NCI-H1105 (cell line): ENCODE measurements at regions not wholly inside any gene's neighbourhood (a gene's known extent, or its start where the extent isn't known, plus 50 kb on each side); places are given as distances from the start of the nearest gene placed in this dataset.

Source experiments
- DNase-seq: peaks from one replicate; lab custom pipeline; 2025; lab: John Stamatoyannopoulos, UW

DNA sequence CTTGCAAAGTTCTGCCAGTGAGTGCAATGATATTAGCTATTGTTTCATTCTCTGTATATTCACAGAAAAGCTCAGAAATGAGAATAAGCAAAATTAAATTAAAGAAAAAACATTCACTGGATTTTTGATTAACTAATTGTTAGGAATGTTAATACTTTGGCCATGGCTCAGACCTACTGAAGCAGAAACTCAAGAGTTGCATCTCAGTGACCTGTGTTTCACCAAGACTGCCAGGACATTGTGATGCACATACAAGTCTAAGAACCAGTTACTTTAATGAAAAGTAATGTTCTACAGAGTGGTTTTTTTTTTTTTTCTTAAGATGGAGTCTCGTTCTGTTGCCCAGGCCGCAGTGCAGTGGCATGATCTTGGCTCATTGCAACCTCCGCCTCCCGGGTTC, 464.9 kb upstream of the NMUR2 start:
- DNase-seq = no peak

- no peak for DNase-seq
Measured at GRCh38 chr5:152882621-152883020, 477.5 kb upstream of the NMUR2 start.

DNA sequence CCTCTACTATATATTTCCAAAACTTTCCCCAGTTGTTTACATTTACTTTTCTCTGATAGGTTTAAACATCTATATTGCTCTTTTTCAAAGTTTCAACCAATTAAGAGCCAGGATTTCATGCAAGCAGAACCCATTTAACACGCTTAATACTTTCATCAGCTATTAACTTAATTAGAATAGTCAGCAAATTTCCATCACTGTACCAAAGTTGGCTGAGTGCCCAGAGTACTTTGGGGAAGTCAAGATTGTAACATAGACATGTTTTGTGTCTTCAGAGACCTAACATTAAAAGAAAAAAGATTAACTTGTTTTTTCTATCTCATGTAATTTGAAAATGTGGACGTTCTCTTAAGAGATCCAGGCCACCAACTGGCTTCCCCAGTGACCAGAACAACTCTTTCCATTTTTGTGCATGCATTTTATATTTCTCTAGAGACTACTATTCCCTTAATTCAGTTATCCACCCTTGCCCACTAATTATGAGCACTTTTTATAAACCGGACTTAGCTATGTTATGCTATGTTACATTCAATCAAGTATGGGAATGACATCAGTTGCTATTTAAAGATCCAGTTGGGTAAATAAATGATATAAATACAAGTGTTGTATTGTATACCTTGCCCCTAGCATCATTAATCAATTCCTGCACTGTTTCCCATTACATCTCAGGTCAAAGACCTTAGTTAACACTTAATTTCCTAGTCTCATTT, 478.1 kb upstream of the NMUR2 start:
- DNase-seq = peak; percentile 67

DNA sequence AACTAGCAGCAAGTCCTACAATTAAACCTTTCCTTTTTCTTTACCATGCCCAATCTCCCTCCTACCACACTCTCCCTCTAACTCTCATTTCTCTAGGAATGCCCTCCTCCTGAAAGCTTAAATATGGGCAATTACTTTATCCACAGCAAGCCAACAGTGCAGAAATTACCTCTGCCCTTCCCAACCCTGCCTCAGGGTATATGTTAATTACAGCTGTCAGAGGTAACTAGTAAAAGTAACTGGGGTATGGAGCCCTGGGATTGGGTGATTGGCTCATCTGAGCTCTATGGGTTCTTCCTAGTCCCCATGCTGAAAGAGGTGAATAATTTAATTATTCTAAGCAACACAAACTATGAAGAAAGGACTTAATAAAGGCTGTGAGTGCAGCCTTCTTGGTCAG, 478.9 kb upstream of the NMUR2 start:
- peak; percentile 18 for DNase-seq

DNA sequence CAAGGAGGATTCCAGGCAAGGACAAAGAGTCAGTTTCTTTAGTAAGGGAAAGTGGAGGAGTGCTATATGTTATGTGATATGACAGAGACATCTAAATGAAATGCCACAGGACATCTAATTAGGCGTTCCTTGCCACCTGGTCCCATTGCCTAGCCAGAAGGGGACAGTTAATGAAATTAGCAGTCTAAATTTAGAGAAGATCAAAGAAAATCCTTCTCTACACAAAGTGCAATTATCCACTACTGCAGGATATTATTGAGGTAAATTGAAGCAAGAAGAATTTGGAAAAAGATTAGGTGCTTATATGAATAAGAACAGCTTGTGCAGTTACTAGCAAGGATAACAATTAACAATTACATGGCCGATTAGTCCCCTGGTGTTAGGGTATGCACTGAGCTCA, 495.3 kb upstream of the NMUR2 start:
- DNase-seq = no peak

DNA sequence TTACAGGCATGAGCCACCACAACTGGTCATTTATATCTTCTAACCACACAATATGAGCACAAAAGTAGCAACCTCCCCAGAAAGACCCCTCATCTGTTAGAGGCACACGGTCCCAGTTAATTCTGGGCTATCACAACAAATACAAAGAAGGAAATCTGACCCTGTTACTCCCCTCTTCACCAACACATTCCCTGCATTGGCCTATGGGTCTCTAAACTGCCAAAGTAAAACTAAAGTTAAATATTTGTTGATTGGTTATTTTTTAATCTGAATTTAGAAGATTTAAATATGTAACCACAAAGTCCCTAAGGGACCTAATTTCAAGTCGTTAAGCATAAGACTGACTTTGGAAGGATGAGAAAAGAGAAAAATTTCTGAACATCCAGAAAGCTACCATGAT, 496.7 kb upstream of the NMUR2 start:
- no peak for DNase-seq

- DNase-seq = no peak
Measured at GRCh38 chr5:152905286-152905685, 500.2 kb upstream of the NMUR2 start.

GRCh38 chr5:152907488-152908245, 502.6 kb upstream of the NMUR2 start:
- no peak for DNase-seq

DNA sequence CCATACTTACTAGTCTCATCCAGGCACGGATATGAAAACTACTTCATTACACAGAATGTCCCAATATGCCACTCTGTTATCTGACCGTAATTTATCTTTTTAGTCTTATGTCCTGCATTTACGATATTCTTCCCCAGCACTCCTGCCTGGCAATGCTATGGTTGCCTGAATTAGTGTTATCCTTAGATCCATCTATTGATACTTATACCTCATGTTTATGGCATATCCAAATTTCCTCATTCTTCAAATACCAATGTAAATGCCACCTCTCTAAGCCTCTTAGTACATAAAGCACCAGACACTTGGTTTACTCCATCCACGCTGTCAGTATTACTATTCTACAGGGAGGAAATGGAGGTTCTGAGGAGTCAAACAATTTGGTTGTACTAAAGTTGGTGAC, 507.8 kb upstream of the NMUR2 start:
- DNase-seq = no peak

DNA sequence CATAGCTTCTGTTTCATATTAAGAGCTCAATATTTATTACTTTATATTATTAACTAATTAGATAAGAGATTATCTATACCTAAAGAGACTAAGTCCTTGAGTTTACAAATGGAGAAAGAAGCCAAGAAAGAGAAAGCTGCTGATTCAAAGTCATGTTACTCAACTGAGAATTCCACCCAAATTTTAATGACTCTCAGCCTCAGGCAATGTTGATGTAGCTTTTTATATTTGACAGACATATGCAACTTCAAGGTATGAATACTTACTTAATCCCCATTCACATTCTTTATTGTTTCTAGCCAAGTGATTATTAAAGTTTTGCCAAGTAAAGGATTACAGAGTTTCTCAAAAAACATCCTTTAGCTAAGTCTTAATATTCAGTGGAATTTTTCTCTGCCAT, 527.5 kb upstream of the NMUR2 start:
- no peak for DNase-seq

DNA sequence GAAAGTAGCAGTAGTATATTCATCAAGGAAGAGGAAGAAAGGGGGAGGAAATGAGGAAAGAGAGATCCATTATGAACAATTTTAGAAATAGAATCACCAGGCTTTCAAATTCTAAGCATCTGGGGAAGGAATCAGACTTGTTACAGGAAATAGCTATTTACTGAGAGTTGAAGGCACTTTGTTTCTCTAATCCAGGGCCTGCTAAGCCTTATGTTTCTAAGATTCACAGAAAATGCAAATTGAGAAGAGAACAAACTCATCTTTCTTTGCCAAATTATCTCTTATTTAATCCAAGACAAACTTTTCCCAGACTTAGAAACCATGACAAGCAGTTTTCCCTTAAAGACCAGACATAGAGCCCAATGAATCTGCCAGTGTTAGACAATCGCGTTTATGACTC, 528.0 kb upstream of the NMUR2 start:
- DNase-seq = no peak

DNA sequence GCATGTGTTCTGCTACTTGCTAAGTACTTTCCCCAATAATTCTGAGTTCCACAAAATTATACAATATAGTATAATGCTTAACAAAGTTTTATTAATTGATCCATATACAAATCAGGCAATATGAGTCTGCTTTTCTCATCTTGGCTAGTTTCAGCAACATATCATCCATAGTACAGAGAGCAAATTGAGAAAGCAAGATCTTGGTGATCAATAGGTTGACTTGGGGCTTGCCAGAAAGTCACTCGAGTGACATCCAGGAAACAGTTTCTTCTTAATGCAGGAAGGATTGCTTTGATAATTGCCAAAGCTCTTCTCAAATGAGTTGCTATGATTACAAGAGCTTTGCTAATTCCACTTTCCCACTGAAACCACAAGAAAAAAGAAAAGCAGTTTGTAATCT, 533.6 kb upstream of the NMUR2 start:
- no peak for DNase-seq

DNA sequence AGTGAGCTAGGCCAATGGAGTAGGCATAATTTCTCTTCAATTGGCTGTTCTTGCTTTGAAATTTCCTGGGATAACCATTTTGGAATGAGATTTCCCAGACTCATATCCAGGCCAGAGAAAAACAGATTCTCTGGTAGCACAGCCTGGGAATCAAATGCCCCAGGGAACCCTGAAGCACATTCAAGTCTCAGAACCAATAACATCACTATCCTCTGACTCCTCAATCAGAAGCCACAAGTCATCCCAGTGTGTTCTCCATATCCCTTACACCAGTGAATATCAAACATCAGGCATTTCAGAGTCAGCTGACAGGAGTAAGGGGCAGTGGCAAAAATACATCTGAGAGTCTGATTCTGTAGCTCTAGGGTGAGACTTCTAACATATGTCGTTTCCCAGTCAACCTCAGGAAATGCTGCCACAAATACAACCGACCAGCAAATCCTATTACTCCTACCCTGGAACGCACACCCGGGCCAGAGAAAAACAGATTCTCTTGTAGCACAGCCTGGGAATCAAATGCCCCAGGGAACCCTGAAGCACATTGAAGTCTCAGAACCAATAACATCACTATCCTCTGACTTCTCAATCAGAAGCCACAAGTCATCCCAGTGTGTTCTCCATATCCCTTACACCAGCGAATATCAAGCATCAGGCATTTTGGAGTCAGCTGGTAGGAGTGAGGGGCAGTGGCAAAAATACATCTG, 537.7 kb upstream of the NMUR2 start:
- no peak for DNase-seq

DNA sequence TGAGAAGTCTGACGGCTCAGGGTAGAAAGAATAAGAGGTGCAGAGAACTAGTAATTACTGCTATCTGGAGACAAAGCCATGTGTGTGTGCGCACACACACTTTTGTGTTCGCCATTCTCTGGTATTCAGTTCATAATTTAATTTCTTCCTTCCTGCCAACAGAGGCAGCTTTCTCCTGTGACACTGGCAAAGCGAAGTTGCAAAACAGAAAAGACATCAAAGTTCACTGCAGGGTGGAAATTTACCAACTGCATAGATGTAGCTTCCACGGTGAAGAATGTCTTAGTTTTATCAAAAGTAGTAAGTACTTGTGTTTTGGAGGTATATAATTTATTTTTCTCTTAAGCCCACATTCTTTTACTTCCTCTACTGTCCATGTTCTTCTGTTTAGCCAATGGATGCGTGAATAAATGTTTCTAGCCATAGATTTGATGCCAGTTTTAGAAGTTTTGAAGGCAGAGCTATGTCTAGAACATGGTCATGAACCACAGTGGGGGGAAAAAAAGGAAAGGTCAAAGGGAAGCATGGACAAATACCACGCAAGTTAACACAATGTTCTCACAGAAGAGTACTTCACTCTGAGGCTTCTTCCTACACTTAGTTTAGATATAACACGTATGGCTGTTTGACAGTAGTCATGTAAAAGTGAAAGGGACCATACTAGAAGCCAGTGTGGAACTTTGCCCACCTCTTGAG, 536.5 kb upstream of the GRIA1 start:
- DNase-seq = no peak

- no peak for DNase-seq
Measured at GRCh38 chr5:152956943-152957613, 533.4 kb upstream of the GRIA1 start.

GRCh38 chr5:152978141-152978835, 512.2 kb upstream of the GRIA1 start:
- no peak for DNase-seq

GRCh38 chr5:152987131-152987530, 503.3 kb upstream of the GRIA1 start:
- DNase-seq = no peak

GRCh38 chr5:152990217-152990616, 500.3 kb upstream of the GRIA1 start:
- DNase-seq = no peak

DNA sequence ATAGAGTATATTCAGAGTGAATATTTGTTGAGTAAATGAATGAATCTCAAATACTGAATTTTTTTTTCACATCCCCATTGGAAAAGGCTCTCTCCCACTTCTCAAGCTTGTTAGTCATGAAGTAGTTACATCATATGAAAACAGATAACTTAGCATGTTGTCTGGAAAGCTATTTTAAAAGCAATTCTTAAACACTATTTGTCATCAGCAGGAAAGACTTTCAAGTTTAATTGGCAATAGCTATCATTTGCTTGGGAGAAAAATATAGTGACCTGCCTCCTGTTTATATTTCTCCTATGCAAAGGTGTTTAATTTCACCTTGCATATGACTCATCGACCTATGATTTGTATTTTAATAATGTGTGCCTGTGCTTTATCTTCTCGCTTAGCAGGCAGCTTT, 499.8 kb upstream of the GRIA1 start:
- no peak for DNase-seq

- DNase-seq = no peak
Measured at GRCh38 chr5:152994033-152994680, 496.3 kb upstream of the GRIA1 start.

DNA sequence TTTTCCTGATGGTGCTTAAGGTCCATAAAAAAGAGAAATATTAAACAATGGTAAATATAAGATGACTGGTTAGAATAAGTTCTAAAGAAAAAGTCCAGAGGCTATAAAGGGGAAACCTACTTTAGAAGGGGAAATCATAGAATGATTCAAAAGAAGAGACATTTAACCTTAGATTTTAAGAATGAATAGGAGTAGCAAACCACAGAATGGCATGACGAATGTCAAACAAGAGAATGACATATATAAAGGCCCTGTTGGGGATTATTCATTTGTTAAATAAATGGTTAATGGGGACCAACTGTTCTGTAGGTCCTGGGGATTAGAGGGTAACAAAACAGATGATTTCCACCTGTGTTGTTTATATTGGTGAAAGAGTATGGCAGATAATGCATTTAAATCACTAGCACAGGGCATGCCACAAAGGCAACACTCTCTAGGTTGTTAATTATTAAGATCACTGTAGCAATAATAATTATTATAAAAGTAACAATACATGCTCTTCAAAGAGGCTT, 495.2 kb upstream of the GRIA1 start:
- DNase-seq = no peak
